HS-27A (cell line): ENCODE measurements at regions not wholly inside any gene's neighbourhood (a gene's known extent, or its start where the extent isn't known, plus 50 kb on each side); places are given as distances from the start of the nearest gene placed in this dataset.
A peak's percentile ranks its signal among the peaks of the same experiment; 100 is the strongest.
"Not testable (repeated sequence)": the region's sequence is repeated elsewhere in the genome, so short reads cannot be mapped to it uniquely, and the experiment has no call there.

Source experiments
- DNase-seq: peaks from one replicate; pipeline ENCODE4 v3.0.0-alpha.2; 2012; ENCODE audit warnings: low read depth, missing footprints

- DNase-seq: no peak
Observed at GRCh38 chr17:82998637-82999036, 80.8 kb upstream of the METRNL start.

DNA sequence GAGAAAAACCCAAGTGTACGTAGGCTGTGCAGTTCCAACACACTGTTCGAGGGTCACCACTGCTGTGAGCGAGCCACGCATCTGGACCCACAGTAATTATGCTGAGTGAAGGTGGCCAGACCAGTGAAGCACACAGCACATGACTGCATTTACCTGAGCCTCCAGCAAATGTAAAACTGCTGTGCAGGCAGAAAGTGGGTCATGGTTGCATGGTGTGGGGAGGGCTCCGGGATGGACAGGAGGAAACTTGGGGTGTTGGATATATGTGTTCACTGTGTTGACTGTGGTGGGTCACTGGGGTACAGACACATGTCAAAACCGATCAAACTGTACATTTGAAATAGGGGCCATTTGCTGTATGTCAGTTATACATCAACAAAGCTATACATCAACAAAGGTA lies 78.7 kb upstream of the METRNL start:
- no peak for DNase-seq

DNA sequence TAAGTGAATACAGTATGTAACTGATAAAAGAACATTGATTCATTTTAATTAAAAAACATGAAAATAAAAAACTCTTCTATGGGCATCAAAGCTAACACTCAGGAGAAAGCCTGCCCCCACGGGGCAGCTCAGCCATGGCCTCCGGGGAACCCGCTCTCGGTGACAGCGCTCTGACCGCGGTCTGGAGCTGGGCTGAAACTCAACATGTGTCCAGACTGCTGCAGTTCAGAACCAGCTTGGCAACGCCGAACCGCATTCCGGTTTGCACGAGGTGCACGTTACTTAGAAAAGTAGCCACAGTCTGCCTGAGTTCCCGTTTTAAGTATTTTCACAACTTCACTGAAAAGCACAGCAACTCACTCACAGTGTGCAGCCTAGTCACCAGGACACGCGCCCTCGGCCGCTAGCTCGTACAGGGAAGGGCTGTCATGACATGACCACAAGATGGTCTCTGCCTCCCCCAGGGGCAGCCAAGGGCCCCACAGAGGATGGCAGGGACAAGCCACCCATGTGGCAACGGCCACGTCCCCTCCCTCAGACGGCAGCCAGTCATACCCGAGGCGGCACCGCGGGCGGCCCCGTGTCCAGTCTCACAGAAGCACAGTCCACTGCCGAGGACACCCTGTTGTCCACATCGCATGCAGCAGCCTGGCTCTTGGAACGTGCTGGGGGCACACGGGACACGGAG lies 77.1 kb upstream of the METRNL start:
- DNase-seq: no peak

- no peak for DNase-seq
Observed at GRCh38 chr17:83004791-83005380, 74.5 kb upstream of the METRNL start.

DNA sequence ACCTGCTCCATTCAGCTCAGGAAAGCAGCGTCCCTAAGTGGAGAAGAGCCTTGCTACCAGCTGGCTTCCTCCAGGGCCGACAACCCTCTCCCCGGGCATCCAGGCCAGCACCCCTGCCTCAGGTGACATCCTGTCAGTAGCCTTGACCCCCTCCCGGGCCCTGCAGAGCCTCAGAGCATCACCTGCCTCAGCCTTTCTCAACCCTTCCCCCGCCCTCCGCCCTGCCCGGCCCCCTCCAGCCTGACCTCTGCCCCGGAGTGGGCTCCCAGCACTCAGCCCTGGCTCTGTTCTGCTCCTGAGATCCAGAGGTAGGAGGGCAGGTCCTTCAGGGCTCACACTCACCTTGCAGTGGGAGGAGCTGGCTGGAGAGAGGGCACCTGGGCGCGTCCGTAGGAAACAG lies 73.8 kb upstream of the METRNL start:
- no peak for DNase-seq

- no peak for DNase-seq
Observed at GRCh38 chr17:83006515-83007455, 72.6 kb upstream of the METRNL start.

- DNase-seq: no peak
Observed at GRCh38 chr17:83007504-83008185, 71.8 kb upstream of the METRNL start.

DNA sequence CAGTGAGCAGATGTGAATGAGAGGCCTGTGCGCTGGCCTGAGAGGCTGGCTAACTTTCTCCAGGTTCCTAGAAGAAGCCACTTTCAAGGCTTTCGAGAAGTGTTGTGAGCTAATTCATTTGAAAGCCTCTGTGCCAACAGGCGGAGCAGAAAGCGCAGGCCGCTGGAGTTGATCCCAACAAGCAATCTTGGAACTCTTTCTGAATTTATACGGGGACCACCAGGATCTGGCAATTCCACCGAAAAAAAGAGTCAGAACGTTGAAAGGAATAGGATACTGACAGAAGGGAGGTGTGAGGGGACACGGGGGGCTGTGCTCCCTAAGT lies 71.3 kb upstream of the METRNL start:
- DNase-seq: no peak

DNA sequence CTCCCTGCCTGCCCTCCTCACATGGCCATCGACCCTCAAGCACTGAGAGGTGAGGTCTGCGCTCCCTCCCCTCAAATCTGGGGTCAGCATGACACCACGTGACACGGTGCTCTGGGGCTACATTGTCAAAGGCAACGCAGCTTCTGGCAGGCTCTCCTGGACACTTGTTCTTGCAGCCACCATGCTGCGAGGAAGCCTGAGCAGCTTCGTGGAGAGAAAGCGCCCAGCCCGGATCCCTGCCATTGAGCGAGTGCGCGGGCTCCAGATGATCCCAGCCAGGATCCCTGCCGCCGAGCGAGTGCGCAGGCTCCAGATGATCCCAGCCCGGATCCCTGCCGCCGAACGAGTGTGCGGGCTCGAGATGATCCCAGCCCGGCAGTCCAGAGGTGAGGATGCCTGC lies 70.9 kb upstream of the METRNL start:
- no peak for DNase-seq

DNA sequence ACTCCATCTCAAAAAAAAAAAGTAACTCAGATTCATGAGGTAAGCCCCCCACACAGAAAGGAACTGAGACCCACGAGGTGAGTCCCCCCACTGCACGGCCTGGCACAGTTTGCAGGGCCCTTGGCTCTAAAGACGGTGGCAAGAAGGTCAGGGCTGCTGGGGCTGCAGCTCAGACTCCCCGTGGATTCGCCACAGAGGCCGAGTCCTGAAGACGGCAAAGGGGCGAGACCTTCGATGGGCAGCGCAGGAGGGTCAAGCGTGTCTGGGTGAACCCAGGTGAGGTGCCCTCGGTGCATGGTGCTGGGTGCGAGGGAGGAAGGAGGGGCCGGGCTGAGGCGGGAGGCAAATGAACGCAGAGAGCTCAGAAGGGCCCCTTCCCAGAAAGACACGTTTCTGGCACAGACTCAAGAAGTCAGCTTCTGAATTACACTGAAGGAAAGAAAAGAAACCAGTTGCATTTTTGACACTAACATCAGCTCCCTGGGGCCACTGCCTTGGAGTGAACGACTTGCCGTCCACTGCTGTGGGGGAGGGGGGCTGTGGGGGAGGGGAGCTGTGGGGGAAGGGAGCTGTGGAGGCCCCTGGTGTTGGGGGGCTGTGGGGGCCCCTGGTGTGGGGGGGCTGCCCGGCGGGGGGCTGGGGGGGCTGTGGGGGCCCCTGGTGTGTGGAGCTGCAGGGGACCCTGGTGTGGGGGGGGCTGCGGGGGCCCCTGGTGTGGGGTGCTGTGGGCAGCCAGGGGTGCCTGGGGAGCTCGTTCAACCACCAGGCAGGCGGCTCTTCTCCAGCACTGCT lies 69.8 kb upstream of the METRNL start:
- DNase-seq: no peak

DNA sequence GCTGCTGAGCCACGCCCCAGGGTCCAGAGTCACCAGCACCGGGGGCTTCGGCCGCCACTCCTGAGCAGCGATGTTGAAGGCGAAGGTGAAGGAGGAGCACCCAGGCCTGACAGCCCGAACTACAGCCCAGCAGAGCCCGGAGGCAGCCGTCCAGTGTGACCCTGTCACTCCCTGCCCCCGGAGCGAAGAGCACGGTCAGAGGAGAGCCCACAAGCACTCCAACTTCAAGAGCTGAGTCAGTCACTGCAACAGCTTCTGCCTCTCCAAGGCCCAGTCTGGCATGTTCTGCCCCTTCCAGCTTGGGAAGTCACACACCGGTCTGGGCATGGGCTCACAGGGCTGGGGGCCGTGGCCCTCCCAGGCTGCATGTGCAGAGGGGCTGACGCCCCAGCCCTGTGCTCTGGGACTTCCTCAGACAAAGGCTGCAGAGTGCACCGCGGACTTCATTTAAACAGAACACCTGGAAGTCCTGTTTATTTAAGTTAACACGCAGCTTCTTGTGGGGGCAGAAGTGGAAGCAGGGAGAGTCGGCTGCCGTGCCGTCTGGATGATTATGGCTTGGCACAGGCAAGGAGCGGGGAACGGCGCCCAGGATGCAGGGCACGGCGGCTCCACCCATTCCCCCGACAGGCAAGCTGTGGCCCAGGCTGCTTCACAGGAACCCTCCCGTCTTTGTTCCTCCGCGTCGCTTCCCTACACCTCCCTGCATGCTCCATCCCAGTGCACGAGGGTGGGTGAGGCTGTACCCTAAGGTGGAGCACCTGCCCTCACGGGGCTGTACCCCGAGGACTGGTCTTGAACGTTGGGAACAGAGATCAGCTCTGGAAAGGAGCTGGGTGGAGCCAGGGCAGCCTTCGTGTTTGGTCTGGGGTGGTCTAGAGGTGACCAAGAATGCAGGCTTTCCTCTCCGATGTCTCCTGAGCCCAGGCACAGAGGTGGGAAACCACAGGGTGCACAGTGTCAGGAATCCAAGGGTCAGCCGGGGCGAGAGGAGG lies 68.9 kb upstream of the METRNL start:
- no peak for DNase-seq

DNA sequence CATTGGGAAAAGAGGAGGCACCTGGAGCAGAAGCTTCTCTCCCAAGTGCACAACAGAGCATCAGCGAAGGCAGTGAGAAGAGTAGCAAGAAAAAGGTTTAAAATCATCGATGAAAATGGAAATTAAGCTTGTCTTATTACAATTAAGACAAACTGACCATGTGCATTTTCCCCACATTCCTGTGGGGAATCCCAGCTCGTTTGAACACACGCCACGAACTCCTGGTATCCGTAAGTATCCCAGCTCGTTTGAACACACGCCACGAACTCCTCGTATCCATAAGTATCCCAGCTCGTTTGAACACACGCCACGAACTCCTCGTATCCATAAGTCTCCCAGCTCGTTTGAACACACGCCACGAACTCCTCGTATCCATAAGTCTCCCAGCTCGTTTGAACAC lies 67.7 kb upstream of the METRNL start:
- not testable (repeated sequence) for DNase-seq

DNA sequence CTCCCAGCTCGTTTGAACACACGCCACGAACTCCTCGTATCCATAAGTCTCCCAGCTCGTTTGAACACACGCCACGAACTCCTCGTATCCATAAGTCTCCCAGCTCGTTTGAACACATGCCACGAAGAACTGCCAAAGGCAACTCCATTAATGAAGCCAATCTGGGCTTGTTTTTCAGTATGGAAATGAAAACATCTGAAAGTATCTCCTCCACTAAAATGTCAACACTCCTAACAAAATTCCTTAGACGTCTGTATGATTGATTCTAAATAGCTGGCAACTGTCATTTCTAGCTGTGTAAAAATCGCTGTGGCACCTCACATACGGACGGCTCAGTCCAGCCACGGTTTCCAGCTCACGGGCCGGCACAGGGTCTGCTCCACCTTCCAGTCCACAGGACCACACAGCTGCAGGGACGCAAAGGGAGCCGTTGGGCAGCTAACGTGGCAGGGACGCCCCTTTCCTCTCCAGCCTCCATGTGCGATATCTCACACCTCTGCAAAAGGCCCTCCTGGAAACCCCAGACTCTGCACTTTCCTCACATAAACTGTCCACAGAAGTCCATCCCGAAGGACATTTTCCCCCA lies 67.1 kb upstream of the METRNL start:
- DNase-seq: no peak

GRCh38 chr17:83012868-83013778 lies 66.3 kb upstream of the METRNL start:
- DNase-seq: peak; percentile 50

DNA sequence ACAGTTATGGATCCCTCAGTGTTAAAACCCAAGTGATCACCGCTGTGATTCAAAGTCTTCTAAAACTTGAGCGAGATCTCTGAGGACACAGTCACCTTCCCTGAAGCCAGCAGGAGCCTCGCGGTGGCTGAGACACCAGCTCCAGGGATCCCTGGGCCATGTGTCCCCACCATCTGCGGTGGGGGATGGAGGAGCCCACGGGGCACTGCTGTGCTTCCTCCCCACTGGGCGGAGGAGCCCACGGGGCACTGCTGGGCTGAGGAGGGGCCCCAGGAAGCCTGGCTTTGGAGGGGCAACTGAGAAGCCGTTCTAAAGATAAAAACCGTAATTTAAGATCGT lies 65.7 kb upstream of the METRNL start:
- no peak for DNase-seq

- no peak for DNase-seq
Observed at GRCh38 chr17:83014297-83014696, 65.1 kb upstream of the METRNL start.

DNA sequence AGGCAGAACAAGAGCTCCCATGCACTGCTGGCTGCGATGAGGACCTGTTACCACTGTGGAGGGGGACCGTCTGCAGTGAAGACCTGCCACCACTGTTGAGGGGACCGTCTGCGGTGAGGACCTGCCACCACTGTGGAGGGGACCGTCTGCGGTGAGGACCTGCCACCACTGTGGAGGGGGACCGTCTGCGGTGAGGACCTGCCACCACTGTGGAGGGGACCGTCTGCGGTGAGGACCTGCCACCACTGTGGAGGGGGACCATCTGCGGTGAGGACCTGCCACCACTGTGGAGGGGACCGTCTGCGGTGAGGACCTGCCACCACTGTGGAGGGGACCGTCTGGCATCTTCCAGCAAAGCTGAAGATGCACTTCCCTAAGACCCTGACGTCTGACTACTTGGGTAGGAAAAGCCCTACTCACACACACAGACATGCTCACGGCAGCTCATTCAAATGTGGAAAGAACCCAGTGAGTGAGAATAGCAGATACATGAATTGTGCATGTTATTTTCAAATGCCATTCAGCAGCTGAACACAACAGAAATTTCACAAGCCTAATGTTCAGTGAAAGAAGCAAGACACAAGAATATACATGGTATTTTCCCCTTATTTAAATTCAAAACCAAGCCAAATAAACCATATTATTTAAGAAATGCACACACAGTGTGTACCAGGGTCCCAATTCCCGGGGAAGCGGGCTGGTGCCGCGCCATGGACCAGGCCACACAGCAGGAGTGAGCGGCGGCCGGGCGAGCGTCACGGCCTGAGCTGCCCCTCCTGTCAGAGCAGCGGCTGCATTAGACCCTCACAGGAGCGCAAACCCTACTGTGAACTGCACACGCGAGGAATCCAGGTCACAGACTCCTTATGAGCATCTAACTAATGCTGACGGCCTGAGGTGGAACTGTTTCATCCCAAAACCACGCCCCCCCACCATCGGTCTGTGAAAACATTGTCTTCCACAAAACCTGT lies 64.2 kb upstream of the METRNL start:
- no peak for DNase-seq

DNA sequence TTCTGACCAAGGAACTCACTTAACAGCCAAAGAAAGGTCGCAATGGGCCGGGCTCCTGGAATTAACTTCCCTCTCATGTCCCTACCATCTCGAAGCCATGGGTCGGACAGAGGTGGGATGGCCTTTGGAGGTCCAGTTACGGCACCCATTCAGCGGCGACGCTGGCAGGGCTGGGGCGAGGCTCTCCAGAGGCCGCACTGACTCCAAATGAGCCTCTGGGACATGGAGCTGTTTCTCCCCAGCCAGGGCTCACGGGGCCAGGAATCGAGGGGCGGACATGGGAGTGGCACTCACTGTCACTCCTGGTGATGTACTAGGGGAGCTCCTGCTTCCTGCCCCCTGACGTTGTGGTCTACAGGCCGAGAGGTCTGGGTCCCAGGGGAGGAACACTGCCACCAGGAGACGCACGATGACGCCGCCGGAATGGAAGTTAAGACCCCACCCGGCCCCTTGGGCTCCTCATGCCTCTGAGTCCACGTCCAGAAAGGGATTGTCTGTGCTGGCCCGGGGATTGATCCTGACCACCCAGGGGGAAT lies 60.7 kb upstream of the METRNL start:
- DNase-seq: no peak
